Panc1 (cell line): ENCODE measurements at regions not wholly inside any gene's neighbourhood (a gene's known extent, or its start where the extent isn't known, plus 50 kb on each side); places are given as distances from the start of the nearest gene placed in this dataset.

ENCODE experiments used
- ATAC-seq: fragments of 200-7000 bp; cut with Tn5 transposase; 2 replicates; pipeline ENCODE4 v1.9.1; 2020; ENCODE audit warnings: mild to moderate bottlenecking, moderate library complexity
- BruUV-seq: library from RNA; stranded (reverse); fragments of 400-500 nt; replicated peaks from 2 replicates; lab custom pipeline; 2021; lab: Mats Ljungman, UMichigan
- CTCF ChIA-PET: fragments of 300-600 bp; sonication (Branson Sonifier 250); formaldehyde crosslinking; loops from one replicate; lab custom pipeline; 2022; ENCODE audit warnings: antibody characterized with exemption; lab: Charles Lee
- POLR2A ChIA-PET: fragments of 300-600 bp; sonication (Branson Sonifier 250); formaldehyde crosslinking; loops from one replicate; lab custom pipeline; 2022; ENCODE audit warnings: antibody characterized with exemption; lab: Charles Lee
- DNase-seq: peaks from one replicate; pipeline ENCODE4 v3.0.0-alpha.2; 2010; ENCODE audit warnings: low read depth, low spot score
- H3K27ac ChIP-seq: 2 replicates; pipeline ENCODE4 v1.5.1; 2011; ENCODE audit warnings: mild to moderate bottlenecking, low read length, inconsistent platforms
- H3K27me3 ChIP-seq: fragments of 200-500 bp; sonication (Bioruptor generic); 2 replicates; pipeline ENCODE4 v1.6.0; 2014; ENCODE audit warnings: low read length, inconsistent platforms; ENCODE audit not compliant: control insufficient read depth, insufficient read depth
- H3K36me3 ChIP-seq: fragments of 200-500 bp; sonication (Bioruptor generic); 2 replicates; pipeline ENCODE4 v1.5.1; 2014; ENCODE audit warnings: inconsistent platforms, mild to moderate bottlenecking, low read length, moderate library complexity; ENCODE audit not compliant: control insufficient read depth, insufficient read depth
- H3K4me1 ChIP-seq: 2 replicates; pipeline ENCODE4 v1.5.1; 2011; ENCODE audit warnings: inconsistent platforms, mild to moderate bottlenecking, low read length, moderate library complexity; ENCODE audit not compliant: control insufficient read depth, insufficient read depth
- H3K4me3 ChIP-seq, 2 experiments: 2 replicates each; pipeline ENCODE4 v1.5.1; 2011 to 2012; ENCODE audit warnings: low read depth in 2 of 2, low read length in 2 of 2, mild to moderate bottlenecking in 2 of 2, inconsistent platforms in 1 of 2, moderate library complexity in 1 of 2
- H3K9me3 ChIP-seq: fragments of 200-500 bp; sonication (Bioruptor generic); 2 replicates; pipeline ENCODE4 v1.5.1; 2014; ENCODE audit warnings: low read depth, mild to moderate bottlenecking, inconsistent platforms, low read length, moderate library complexity; ENCODE audit not compliant: control insufficient read depth, insufficient read depth
- CTCF ChIP-seq: fragments of 450-650 bp; IDR thresholded peaks from 2 replicates; pipeline ENCODE4 v1.5.1; 2017; ENCODE audit warnings: mild to moderate bottlenecking
- POLR2AphosphoS5 ChIP-seq: IDR thresholded peaks from 2 replicates; pipeline ENCODE4 v1.6.1; 2012; ENCODE audit warnings: mild to moderate bottlenecking, low read depth, low read length, moderate library complexity
- REST ChIP-seq, 2 experiments: IDR thresholded peaks; 2 replicates each; pipeline ENCODE4 v1.6.1; 2011 to 2012; ENCODE audit warnings: low read depth in 2 of 2, control low read depth in 1 of 2, low read length in 1 of 2, mild to moderate bottlenecking in 1 of 2, moderate library complexity in 1 of 2; ENCODE audit not compliant: insufficient read depth in 1 of 2
- SIN3A ChIP-seq: IDR thresholded peaks from 2 replicates; pipeline ENCODE4 v1.6.1; 2012; ENCODE audit warnings: low read depth, mild to moderate bottlenecking, low read length, moderate library complexity, borderline replicate concordance; ENCODE audit not compliant: insufficient read depth
- TCF7L2 ChIP-seq: IDR thresholded peaks from 2 replicates; pipeline ENCODE4 v1.6.1; 2011; ENCODE audit warnings: mild to moderate bottlenecking, low read depth, low read length, inconsistent platforms
- in situ Hi-C: cut with HindIII; loops from 2 replicates; pipeline ENCODE4 v1.10.0; 2016; ENCODE audit warnings: low sequenced_read_pairs, low pct_unique_long_range_greater_than_20kb
- intact Hi-C: fragments of 100-400 bp; cut with micrococcal nuclease; formaldehyde crosslinking; loops from one replicate; pipeline ENCODE4 v1.10.0; 2022; ENCODE audit not compliant: unreplicated experiment

GRCh38 chr3:22210693-22211092, 459.7 kb upstream of the ZNF385D start:
- H3K27ac ChIP-seq = no peak overlapping the region
- CTCF ChIA-PET = no interaction called here
- H3K9me3 ChIP-seq = no peaks in the 10 kb centered on the region
- H3K4me1 ChIP-seq = no peaks in the 10 kb centered on the region
- ATAC-seq (no peak), DNase-seq (no peak)
- intact Hi-C loops = no loop called here
- in situ Hi-C loops = no loop called here
- TF ChIP-seq TCF7L2 = no peak
- no peak for TF ChIP-seq SIN3A
- TF ChIP-seq POLR2AphosphoS5 = no peak
- TF ChIP-seq CTCF = no peak
- no TSS peak for BruUV-seq
- no peak overlapping the region for H3K4me3 ChIP-seq
- no peaks in the 10 kb centered on the region for H3K36me3 ChIP-seq
- H3K27me3 ChIP-seq = no peaks in the 10 kb centered on the region
- POLR2A ChIA-PET = no interaction called here

GRCh38 chr3:22216601-22217000, 465.6 kb upstream of the ZNF385D start:
- in situ Hi-C loops = no loop called here
- BruUV-seq = no TSS peak
- H3K9me3 ChIP-seq = no peaks in the 10 kb centered on the region
- CTCF ChIA-PET = no interaction called here
- no peaks in the 10 kb centered on the region for H3K4me1 ChIP-seq
- ATAC-seq = no peak
- no peaks in the 10 kb centered on the region for H3K36me3 ChIP-seq
- TF ChIP-seq TCF7L2 (no peak), POLR2AphosphoS5 (no peak), CTCF (no peak), REST (IDR thresholded peaks at IDR 0.05; ENCODE audit: insufficient read depth in 1 of 2, low read depth in 2 of 2, low read length in 1 of 2) (no peak), SIN3A (no peak)
- no peak overlapping the region for H3K27ac ChIP-seq
- POLR2A ChIA-PET = no interaction called here
- no peaks in the 10 kb centered on the region for H3K27me3 ChIP-seq
- DNase-seq = no peak
- intact Hi-C loops = no loop called here
- H3K4me3 ChIP-seq = no peak overlapping the region
